Activated CD4-positive, alpha-beta T cell treated with anti-CD3 and anti-CD28 coated beads, Interleukin-2, Interleukin-6, amounts not matched to agents 100 ng/mL and 50 ng/mL, durations not matched to agents 16 hours and 8 hours (primary cell): ENCODE measurements at regions not wholly inside any gene's neighbourhood (a gene's known extent, or its start where the extent isn't known, plus 50 kb on each side); places are given as distances from the start of the nearest gene placed in this dataset.

Experiments used
- DNase-seq: peaks from one replicate; pipeline ENCODE4 v3.0.0-alpha.2; 2020

DNA sequence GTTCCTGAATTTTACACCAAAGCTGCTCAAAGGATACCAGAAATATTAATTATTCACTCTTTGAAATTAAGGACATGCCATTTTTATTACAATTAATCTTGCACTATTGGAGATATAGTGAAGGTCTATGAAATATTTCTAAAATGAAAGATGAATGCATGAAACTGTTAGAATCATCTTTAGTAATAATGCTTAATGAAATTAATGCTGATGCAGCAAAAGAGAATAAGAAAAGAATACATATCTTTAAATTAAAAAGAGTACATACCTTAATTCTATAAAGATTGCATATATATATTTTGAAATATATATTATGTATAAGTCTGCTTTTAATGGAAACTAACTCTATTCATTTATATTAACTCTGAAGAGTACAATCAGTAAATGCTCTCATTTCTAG, 236.0 kb downstream of the ALX1 start:
- no peak for DNase-seq

DNA sequence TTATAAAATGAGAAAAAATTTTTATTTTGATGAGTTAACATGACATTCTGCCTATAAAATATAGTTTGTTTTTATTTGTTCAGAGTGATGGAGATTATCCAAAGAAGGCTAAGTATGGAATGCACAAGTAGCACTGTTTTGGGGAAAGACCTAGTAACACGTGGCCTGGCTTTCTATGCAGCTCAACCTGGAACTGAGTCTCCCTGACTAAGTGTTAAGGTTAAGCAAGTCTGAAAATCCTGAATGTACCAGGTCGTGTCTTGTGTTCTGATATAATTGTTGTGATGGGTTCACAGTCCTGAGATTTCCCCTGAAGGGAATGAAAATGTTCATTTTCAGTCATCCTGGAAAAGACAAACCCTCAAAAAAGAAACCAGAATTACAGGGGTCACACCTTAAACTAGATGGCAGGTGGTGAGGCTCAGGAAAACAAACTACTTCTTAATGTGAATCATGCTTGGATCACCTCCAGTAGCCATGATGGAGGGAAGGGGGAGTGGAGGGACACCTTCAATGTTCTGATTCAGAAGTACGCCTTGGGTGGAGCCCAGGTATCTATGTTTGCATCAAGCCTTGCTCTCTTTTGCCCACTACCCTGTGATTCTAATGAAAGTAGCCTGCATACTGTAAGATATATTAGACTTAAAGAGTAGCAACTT, 236.8 kb downstream of the ALX1 start:
- DNase-seq: no peak

DNA sequence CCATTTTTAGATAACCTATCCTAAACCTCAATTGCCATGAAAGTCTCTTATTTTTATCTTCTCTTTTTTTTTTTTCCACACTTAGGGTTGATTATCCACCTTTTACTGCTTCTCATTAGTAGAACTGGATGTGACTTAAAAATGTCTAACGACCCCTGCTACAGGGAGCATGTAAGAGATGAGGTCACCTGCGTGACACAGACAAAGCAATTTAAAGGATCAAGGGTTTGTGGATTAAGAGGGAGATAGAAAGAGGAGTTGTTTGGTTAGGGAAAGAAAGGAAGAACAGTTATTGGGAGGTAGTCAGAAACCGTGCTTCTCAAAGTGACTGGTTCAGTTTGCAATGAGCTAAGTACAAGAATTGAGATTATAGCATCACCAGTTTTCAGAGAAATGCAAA, 239.1 kb downstream of the ALX1 start:
- no peak for DNase-seq

DNA sequence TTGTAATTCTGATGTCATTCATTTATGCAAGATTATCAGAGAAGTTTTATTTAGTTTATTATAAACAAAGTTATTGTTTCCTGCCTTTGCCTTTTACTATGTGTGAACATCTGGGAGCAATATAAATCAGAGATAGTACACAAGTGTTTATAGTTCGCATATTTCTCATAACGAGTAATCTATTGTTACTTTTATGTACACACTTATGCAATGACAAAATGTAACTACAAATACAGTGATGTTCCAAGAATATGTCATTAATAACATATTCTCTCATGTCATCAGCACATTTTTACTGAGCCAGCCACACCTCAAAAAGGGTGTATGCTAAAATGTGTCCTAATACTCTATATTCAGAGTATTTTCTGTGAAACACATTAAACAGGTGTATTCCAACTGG, 243.2 kb downstream of the ALX1 start:
- no peak for DNase-seq

DNA sequence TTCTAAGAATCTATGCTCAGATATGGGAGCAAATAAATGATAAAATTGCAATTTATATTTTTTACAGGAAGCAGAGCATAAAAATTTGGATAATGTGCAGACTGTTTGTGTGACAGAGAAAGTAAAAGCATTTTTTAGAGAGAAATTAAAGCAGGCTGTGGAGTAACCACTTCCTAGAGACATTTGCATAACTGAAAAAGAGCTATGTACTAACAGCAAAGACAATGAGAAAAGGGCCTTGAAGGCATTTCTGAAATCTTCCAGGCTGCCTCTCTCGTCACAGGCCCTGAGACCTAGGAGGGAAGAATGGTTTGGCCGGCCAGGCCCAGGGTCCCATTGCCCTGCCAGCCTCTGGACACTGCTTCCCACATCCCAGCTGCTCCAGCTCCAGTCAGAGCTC, 247.2 kb downstream of the ALX1 start:
- DNase-seq: no peak

DNA sequence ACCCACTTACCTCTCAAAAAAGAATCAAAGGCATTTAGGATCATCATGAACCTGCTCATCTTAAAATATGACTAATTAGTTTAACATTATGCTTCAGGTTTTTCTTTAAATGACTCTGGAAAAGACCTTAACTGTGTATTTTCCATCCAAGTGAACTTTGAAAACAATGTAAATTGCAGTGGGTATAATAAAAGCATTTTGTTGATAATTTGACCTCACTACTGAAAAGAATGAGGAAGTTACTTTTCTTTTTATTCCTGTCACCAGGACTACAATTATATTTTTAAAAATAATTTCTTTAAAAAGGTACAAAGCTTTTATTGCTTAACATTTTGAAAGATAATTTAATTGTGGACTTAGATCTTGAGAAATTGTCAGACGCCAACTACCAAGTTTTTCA, 249.9 kb downstream of the ALX1 start:
- no peak for DNase-seq

DNA sequence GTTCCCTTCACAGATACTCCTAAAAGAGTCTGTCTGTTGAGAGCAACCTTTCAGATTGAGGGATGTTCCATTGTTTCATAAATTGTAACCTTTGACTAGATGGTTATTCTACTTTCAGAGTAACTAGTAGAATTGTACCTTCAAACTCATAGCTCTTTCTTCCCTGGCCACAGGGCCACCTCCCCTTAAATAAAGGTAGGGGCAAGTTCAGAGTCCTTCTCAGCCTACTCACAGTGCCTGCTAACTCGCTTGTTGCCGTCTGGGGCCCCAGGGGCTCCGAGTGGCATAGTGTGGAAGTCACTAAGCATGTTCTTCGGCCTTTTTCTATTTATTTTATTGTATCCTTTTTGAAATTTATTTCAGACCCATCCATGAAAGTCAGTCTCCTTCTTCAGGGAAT, 250.4 kb downstream of the ALX1 start:
- DNase-seq: no peak

DNA sequence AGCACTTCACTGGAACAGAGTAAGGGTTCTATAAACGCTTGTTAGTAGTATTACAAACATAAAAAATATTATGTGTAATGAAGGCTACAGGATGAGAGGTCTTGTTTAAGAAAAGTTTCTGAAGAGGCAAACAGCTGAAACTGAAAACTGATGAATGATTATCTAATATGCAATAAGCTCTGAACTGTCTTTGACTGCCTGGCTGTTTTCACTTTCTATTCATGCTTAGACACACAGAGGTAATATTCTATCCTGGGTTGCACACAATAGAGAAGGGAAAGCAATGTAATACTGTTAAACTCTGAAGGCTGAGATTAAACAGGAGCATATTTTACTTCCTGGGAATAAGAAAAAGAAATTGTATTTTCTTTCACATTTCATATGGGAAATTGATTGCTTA, 251.3 kb downstream of the ALX1 start:
- DNase-seq: no peak

DNA sequence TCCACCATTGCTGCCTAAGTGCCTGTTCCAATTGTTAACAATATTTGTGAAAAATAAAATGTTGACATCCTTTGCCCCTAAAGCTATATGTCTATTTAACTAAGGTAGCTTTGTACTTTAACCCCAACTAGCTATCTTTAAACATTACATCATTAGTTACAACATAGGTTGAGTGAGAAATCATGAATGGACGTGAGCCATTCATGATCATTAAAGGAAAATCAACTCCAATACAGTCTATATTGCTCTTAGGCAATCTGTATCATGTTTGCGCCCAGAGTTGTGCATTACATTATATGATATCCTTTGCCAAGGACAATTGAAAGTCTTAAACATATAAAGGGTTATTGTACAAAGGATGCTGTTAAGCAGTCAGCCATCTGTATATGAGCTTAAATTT, 269.6 kb downstream of the ALX1 start:
- no peak for DNase-seq

DNA sequence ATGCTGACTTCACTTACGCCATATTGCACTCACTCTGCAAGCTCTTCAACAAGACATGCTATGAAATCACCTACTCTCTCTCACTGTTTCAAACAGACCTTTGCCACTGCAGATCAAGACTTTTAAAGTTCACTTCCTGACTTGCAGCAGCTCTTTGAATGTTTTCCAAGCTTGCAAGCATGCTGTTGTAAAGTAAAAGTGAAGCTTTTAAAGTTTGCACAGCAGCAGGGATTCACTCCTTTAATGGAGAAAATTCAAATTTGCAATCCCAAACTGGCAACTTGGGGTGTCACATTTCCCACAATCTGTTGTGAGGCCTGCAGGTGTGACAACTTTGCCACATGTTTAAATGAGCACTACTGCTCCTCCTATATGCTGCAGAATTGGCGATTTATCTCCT, 270.9 kb downstream of the ALX1 start:
- DNase-seq: no peak

DNA sequence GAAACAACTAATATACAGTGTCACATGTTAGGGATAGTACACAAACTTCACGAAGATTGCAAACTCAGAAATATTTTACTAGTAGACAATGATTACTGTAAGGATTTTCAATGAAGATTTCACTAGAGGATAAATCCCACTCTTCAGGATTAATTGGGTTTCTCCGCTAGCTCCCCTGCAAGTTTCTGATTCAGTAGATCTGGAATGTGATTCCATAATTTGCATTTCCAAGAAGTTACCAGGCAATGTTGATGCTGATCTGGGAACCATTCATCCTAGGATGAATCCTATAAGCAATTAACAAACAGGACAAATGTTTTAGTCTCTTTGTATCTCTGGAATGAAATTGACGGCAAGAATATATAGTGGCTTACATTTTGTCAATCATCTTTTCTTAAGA, 272.4 kb downstream of the ALX1 start:
- no peak for DNase-seq

DNA sequence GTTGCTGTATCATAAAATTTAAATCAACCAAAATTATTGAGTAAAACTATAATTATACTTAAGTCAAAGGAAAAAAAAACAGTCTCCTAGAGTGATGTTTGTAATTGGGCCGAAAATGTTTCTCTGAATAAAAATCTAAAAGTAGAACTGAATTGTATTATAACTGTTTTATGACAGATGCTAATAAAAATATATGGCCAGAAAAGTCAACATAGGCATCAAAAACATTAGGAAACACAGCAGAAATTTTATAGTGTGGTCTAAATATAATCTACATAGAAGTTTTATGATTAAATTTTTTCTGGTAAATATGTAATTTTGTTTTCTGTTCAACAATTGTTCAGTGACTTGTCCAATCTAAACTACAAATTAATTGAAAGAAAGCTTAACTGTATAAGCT, 277.8 kb downstream of the ALX1 start:
- no peak for DNase-seq

DNA sequence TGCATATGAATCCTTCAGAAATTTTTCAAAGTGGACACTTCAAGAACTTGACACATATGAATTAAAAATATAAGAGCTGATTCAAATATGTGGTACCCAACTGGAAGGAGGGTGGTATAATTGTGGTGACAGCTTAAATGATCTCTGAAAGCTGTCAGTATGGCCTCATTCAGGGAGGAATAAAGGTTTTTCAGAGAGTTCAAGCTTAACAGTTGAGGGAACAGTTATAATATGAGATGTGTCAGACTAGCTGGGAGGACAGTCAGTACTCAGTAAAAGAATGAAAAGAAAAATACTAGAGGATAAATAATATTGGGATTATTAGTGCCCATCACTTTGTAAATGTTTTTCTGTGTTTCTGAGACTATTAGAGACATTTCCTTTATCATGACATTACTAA, 277.5 kb downstream of the RASSF9 start:
- no peak for DNase-seq

DNA sequence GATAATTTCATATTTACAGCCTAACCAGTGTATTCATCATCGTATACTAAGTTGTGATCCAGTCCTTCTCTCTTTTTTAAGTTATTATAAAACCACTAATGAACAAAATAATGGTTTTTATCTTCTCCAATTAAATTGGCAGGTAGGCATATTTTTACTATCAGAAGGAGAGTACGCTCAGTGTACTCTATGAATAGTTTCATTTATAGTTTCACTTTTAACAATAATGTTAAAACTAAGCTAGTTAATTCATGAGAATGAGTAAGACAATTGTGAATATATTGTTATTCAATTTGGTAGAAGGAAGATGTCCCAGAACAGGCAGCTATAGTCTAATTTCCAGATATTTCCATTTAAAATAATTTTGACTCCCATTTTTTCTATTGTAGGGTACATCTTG, 277.1 kb downstream of the RASSF9 start:
- DNase-seq: no peak

DNA sequence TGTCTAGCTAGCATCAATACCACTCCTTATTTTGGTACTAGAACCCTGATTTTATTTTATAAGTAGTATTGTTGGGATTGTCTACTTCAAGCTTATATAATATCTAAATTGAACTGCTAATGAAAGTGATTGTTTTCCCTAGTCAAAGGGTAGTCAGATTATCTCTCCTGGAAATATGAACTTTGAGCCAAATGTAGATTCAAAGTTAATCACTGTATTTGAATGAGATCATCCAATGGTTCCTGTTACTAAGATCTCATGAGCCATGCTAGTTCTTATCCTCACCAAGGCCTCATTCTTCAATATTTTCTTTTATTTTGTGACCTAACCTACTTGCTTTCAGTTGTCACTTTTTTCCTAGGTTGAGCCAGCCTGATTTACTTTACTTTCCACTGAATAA, 276.7 kb downstream of the RASSF9 start:
- DNase-seq: no peak

DNA sequence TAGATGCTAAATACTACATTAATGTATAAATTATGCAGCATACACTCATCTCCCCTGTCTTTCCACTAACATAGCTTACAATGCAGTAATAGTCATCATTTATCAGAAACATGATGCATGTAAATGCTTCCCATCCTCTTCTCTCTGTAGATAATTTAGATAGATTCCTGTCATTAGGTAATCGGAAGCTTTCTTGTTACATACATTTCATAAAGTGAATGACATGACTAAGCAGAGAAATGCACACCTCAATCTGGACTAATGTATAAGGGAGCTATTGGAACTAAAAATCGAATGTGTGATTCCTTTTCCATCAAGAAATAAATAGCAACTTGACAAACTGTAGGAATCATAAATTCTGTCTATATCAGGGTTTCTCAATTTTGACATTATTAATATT, 273.4 kb downstream of the RASSF9 start:
- no peak for DNase-seq

DNA sequence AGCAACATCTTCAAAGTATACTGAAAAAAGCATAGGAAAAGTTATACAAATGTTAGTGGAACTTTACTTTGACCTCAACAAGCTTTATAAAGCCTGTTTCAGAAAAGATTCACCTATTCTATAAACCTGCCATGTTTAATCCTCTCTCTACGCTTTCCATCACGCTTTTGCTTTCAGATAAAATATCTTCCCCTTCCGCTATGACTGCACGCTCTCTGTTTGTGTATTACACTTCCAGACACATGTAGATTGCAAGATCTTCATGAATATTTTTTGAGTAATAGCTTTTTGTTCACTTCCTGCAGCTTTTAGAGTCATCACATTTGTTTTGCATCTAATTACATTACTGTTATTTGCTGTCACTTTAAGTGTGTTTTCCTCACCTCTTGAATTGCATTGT, 271.4 kb downstream of the RASSF9 start:
- no peak for DNase-seq

DNA sequence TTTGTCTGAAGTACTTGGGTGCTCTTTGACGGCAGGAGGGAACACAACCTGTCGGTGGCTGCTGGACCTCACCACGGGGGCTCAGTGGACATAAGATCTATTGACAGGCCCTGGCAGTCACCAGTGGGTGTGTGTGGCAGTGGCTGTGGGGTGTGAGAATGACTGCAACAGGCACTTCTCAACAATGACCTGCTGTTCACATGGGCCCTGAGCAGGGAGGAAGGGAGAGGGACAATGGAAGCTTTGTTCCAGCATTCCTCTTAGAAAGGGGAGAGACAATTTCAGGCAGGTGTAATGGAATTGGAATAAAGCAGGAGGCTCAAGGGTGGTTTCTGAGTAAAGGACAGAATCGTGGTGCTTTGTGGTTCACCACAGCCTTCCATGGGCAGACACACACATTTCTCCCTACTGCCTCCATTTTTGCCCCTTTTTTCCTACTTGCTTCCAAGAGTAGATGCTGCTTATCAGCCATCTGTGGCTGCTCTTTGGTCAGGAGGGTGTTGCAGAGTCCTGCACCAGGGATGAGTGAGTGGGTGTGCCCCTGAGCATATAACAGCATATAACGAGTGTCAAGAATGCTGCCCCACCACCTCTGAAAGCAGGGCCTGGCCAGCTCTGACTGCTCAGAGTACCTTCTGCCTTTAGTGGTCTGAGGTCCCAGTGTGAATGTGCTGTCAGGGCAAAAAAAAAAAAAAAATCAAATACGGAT, 267.7 kb downstream of the RASSF9 start:
- DNase-seq: no peak

DNA sequence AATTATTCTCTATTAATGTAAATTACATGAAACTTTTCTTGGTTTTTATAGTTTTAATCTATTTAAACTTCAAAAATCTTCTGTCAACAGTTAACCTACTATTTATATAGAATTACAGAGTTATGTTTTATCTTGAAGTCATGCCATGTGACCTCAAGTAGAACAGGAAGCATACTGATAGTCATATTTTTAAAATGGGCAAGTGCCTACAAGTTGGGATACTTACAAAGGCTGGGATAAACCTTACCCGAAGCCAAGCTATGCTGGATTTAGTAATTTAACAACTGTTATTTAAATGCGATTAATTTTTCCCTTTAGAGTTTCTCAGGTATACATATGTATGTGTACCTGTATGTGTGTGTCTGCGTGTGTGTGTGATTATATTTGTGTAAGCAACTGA, 266.9 kb downstream of the RASSF9 start:
- DNase-seq: no peak

DNA sequence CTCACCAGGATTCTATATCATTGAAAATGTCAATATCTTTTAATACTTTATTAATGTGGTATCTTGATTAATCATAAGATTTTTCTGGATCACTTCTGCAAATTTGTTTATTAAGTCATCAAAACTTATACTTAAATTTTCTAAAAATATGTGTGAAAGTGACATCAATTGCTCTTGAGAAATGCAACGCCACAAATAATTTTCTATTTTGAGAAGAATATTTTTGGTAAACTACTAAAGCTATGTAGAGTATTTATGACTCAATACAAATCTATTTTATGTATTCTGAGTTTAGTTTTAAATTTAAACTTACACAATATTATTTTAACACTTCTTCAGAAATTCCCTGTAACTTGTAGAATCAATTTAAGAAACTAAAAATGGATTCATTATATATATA, 263.3 kb downstream of the RASSF9 start:
- no peak for DNase-seq

DNA sequence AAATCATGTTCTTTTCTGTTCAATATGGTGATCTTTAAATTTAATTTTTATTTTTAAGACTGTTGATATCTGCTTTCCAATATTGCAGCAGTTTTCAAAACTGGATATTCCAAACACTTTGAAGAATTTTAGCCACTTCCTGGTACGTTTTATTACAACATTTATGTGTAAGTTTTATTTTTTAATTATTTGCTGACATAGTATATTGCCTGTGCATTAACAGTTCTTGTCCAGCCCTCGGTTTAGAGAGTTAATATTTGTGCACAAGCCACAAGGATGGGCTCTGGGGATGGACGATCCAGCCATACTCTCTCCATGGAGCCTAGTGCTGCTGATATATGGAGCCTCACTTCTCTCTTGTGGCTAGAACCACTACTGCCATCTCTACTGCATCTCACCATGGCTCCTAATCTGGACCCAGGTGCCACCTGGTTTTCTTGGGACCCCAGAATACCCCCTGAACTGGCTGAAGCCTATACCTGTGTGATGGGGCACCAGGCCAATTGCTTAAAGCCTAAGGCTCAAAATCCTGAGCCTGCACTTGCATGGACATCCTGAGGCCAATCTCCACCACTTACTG, 262.5 kb downstream of the RASSF9 start:
- no peak for DNase-seq

DNA sequence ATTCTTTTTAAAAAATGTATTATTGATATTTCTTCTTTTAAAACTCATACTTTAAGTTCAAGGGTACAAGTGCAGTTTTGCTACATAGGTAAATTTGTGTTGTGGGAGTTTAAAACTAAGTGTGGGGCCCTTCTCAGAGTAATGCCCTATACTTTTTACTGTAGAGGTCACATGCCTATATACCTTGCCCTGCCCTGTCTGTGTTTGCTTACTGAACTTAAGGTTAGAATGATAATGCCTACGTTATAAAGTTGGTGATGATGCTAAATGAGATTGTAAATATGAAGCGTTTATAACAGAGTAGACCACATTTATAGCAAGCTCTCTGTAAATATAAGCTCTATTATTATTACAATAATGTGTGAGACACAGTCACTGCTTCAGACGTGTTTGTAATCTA, 261.9 kb downstream of the RASSF9 start:
- DNase-seq: no peak

DNA sequence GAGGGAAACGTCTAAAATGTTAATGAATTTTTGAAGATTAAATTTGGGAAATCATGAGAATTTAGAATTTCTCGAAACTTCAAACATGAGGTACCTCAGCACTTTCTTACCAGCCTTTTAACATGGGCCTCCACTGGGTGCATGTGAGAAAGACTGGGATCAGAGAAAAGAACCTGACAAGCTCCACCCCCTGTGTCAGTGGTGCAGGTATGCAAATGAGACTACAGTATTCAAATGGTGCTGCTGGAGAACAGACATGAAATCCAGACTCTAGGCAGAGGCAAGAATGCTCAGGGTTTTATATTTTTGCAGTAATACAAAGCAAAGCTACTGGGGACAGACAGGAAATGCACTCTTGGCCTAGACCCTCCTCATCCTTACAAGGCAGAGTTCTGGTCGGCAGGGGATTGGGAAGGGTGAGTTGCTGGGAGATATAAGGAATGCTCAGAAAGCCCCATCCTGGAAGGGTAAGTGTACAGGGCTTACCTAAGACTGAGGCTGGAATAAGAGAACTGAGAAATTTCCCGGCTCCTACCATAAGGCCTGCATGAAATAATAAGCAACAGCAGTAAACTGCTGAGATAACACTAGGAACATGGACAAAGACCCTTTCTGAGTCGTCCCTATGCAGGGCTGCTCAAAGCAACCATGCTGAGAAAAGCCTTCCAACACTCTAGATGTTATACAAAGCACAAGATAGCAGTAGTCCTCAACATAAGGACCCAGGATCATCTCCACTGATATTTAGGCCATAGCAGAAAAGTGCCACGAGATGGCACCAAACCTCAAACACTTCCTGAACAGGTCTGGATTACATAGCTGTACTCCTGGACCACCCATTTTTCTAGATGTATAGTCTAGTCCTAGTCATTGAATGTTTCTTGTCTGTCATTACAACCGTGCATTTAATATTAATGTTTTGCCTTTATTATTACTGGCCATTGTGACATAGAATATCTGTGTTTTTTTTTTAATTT, 260.8 kb downstream of the RASSF9 start:
- peak; percentile 33 for DNase-seq
